ENCODE measurements at regions not wholly inside any gene's neighbourhood (a gene's known extent, or its start where the extent isn't known, plus 50 kb on each side); places are given as distances from the start of the nearest gene placed in this dataset.

DNA sequence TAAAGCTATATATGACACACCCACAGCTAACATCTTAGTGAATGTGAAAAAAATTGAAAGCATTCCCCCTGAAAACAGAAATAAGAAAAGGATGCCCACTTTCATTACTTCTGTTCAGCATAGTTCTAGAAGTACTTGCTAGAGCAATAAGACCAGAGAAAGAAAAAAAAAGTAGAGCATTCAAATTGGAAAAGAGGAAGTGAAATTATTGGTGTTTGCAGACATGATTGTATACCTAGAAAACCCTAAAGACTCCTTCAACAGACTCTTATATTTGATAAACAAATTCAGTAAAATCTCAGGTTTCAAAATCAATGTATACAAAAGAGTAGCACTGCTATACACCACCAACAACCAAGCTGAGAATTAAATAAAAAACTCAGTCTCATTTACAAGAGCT is 1461.0 kb downstream of the AMY1C start:
- Mint-ChIP-seq H3K4me3 (no peak overlapping the region), H3K27ac (no peak overlapping the region), H3K27me3 (no peaks in the 10 kb centered on the region), H3K4me1 (no peaks in the 10 kb centered on the region), H3K9me3 (ENCODE audit: insufficient read depth) (peaks cover 13% of the 10 kb centered on the region)
- H3K36me3 ChIP-seq (replicated peaks in 1 of 2; ENCODE audit: control extremely low read depth in 1 of 2, control insufficient read depth in 1 of 2, extremely low read depth in 1 of 2, insufficient read depth in 2 of 2, low read length in 1 of 2) = no peaks in the 10 kb centered on the region
- no peak overlapping the region for H3K27ac ChIP-seq (ENCODE audit: low read length in 2 of 2)
- H3K79me2 ChIP-seq (ENCODE audit: control insufficient read depth, insufficient read depth, low read length) = no peaks in the 10 kb centered on the region
- ChIA-PET CTCF (no interaction called here), POLR2A (no interaction called here)
- no peaks in the 10 kb centered on the region for H3K27me3 ChIP-seq (replicated peaks in 1 of 4; ENCODE audit: control extremely low read depth in 1 of 4, control insufficient read depth in 3 of 4, insufficient read depth in 4 of 4, low read length in 3 of 4)
- ATAC-seq (ENCODE audit: low read depth) (no peak), DNase-seq (no peak)
- no peak overlapping the region for H3K4me2 ChIP-seq (replicated peaks; ENCODE audit: low read depth, low read length, poor library complexity, severe bottlenecking)
- intact Hi-C loops (cut with micrococcal nuclease) = no loop called here
- TF ChIP-seq EZH2 (IDR thresholded peaks at IDR 0.05; ENCODE audit: borderline replicate concordance, insufficient read depth, low read depth, low read length, poor library complexity, severe bottlenecking) = no peak
- TF ChIP-seq, protein P1, sequence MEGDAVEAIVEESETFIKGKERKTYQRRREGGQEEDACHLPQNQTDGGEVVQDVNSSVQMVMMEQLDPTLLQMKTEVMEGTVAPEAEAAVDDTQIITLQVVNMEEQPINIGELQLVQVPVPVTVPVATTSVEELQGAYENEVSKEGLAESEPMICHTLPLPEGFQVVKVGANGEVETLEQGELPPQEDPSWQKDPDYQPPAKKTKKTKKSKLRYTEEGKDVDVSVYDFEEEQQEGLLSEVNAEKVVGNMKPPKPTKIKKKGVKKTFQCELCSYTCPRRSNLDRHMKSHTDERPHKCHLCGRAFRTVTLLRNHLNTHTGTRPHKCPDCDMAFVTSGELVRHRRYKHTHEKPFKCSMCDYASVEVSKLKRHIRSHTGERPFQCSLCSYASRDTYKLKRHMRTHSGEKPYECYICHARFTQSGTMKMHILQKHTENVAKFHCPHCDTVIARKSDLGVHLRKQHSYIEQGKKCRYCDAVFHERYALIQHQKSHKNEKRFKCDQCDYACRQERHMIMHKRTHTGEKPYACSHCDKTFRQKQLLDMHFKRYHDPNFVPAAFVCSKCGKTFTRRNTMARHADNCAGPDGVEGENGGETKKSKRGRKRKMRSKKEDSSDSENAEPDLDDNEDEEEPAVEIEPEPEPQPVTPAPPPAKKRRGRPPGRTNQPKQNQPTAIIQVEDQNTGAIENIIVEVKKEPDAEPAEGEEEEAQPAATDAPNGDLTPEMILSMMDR (IDR thresholded peaks at IDR 0.05) = no peak
- H3K9me3 ChIP-seq (ENCODE audit: control extremely low read depth in 1 of 3, control insufficient read depth in 2 of 3, insufficient read depth in 1 of 3, low read length in 2 of 3) = peaks cover 0 to 3% (median 1%) of the 10 kb centered on the region in 3 donors
- no peak overlapping the region for H2AFZ ChIP-seq (ENCODE audit: insufficient read depth, low read depth, low read length, poor library complexity, severe bottlenecking)
- H3K9ac ChIP-seq (ENCODE audit: low read length) = no peak overlapping the region
- no peaks in the 10 kb centered on the region for H4K20me1 ChIP-seq (ENCODE audit: control insufficient read depth, insufficient read depth, low read length, poor library complexity, severe bottlenecking)
- no peak overlapping the region for H3K4me3 ChIP-seq (ENCODE audit: control extremely low read depth in 1 of 5, extremely low read depth in 1 of 5, insufficient read depth in 1 of 5, low read depth in 2 of 5, low read length in 4 of 5)
- H3K4me1 ChIP-seq (ENCODE audit: control insufficient read depth in 2 of 2, insufficient read depth in 2 of 2, low read length in 2 of 2) = no peaks in the 10 kb centered on the region

DNA sequence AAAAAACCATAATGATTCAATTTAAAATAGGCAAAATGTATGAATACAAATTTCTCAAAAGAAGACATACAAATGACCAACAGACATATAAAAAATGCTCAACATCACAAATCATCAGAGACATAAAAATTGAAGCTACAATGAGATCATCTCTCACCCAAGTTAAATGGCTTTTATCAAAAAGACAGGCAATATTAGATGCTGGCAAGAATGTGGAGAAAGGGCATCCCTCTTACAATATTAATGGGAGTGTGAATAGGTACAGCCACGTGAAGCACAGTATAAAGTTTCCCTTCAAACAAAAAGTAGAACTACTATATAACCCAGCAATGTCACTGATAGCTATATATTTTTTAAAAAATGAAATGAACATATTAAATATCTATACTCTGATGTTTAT is 1481.7 kb downstream of the AMY1C start:
- peaks cover 0 to 7% (median 0%) of the 10 kb centered on the region in 3 donors for H3K9me3 ChIP-seq (ENCODE audit: control extremely low read depth in 1 of 3, control insufficient read depth in 2 of 3, insufficient read depth in 1 of 3, low read length in 2 of 3)
- WGBS (ENCODE audit: insufficient coverage) = no CpG with 5 or more reads among the region's 1 CpG
- CTCF ChIA-PET = no interaction called here
- no peak overlapping the region for H3K9ac ChIP-seq (ENCODE audit: low read length)
- H3K4me3 ChIP-seq (ENCODE audit: control extremely low read depth in 1 of 5, extremely low read depth in 1 of 5, insufficient read depth in 1 of 5, low read depth in 2 of 5, low read length in 4 of 5) = no peak overlapping the region
- Mint-ChIP-seq H3K27ac (no peak overlapping the region), H3K9me3 (ENCODE audit: insufficient read depth) (no peaks in the 10 kb centered on the region), H3K4me3 (no peak overlapping the region), H3K4me1 (no peaks in the 10 kb centered on the region), H3K27me3 (no peaks in the 10 kb centered on the region)
- no peak for ATAC-seq (ENCODE audit: low read depth)
- no peaks in the 10 kb centered on the region for H3K79me2 ChIP-seq (ENCODE audit: control insufficient read depth, insufficient read depth, low read length)
- DNase-seq = no peak
- H2AFZ ChIP-seq (ENCODE audit: insufficient read depth, low read depth, low read length, poor library complexity, severe bottlenecking) = no peak overlapping the region
- POLR2A ChIA-PET = no interaction called here
- TF ChIP-seq, protein P1 (IDR thresholded peaks at IDR 0.05) = no peak
- TF ChIP-seq EZH2 (IDR thresholded peaks at IDR 0.05; ENCODE audit: borderline replicate concordance, insufficient read depth, low read depth, low read length, poor library complexity, severe bottlenecking) = no peak
- intact Hi-C loops (cut with micrococcal nuclease) = no loop called here
- no peak overlapping the region for H3K27ac ChIP-seq (ENCODE audit: low read length in 2 of 2)
- H3K36me3 ChIP-seq (replicated peaks in 1 of 2; ENCODE audit: control extremely low read depth in 1 of 2, control insufficient read depth in 1 of 2, extremely low read depth in 1 of 2, insufficient read depth in 2 of 2, low read length in 1 of 2) = no peaks in the 10 kb centered on the region
- no peak overlapping the region for H3K4me2 ChIP-seq (replicated peaks; ENCODE audit: low read depth, low read length, poor library complexity, severe bottlenecking)
- H3K27me3 ChIP-seq (replicated peaks in 1 of 4; ENCODE audit: control extremely low read depth in 1 of 4, control insufficient read depth in 3 of 4, insufficient read depth in 4 of 4, low read length in 3 of 4) = no peaks in the 10 kb centered on the region
- H4K20me1 ChIP-seq (ENCODE audit: control insufficient read depth, insufficient read depth, low read length, poor library complexity, severe bottlenecking) = no peaks in the 10 kb centered on the region
- no peaks in the 10 kb centered on the region for H3K4me1 ChIP-seq (ENCODE audit: control insufficient read depth in 2 of 2, insufficient read depth in 2 of 2, low read length in 2 of 2)
